Ascending aorta (tissue), 2 donors: ENCODE measurements at regions not wholly inside any gene's neighbourhood (a gene's known extent, or its start where the extent isn't known, plus 50 kb on each side); places are given as distances from the start of the nearest gene placed in this dataset.

Source experiments
- DNase-seq, 2 donors: peaks; one replicate each; pipeline ENCODE4 v3.0.0-alpha.2; 2019; ENCODE audit warnings: low spot score in 2 of 2
- H3K27ac ChIP-seq, 2 donors: fragments of 200-600 bp; sonication (generic); one replicate each; pipeline ENCODE4 v1.5.1; 2016 to 2017; ENCODE audit warnings: mild to moderate bottlenecking in 1 of 2
- H3K27me3 ChIP-seq: fragments of 200-600 bp; sonication (generic); one replicate; pipeline ENCODE4 v1.5.1; 2017
- H3K36me3 ChIP-seq, 2 donors: fragments of 200-600 bp; sonication (generic); one replicate each; pipeline ENCODE4 v1.5.1; 2016
- H3K4me1 ChIP-seq, 2 donors: fragments of 200-600 bp; sonication (generic); one replicate each; pipeline ENCODE4 v1.5.1; 2016 to 2017; ENCODE audit warnings: mild to moderate bottlenecking in 1 of 2
- H3K4me3 ChIP-seq, 2 donors: fragments of 200-600 bp; sonication (generic); one replicate each; pipeline ENCODE4 v1.5.1; 2016 to 2017; ENCODE audit warnings: mild to moderate bottlenecking in 1 of 2
- H3K9me3 ChIP-seq, 2 donors: fragments of 200-600 bp; sonication (generic); one replicate each; pipeline ENCODE4 v1.5.1; 2016
- CTCF ChIP-seq, 3 experiments: fragments of 200-600 bp in 2 of 3; fragments of 450-650 bp in 1 of 3; sonication (generic) in 2 of 3; IDR thresholded peaks; one replicate each; pipeline ENCODE4 v1.5.1; 2016 to 2019; ENCODE audit warnings: antibody characterized with exemption in 3 of 3, mild to moderate bottlenecking in 1 of 3, moderate library complexity in 1 of 3
- intact Hi-C: fragments of 100-400 bp; cut with DNase I; formaldehyde crosslinking; loops from one replicate; pipeline ENCODE4 v1.15.1; 2023

GRCh38 chr12:90084018-90084417 lies 375.4 kb upstream of the ATP2B1 start:
- DNase-seq, result no peak
- Histone ChIP-seq H3K4me3 (no peak overlapping the region), H3K36me3 (no peaks in the 10 kb centered on the region), H3K27ac (no peak overlapping the region), H3K4me1 (no peaks in the 10 kb centered on the region), H3K9me3 (no peaks in the 10 kb centered on the region), H3K27me3 (no peaks in the 10 kb centered on the region)
- no peak for TF ChIP-seq CTCF (IDR thresholded peaks at IDR 0.05)
- intact Hi-C loops, result no loop called here

DNA sequence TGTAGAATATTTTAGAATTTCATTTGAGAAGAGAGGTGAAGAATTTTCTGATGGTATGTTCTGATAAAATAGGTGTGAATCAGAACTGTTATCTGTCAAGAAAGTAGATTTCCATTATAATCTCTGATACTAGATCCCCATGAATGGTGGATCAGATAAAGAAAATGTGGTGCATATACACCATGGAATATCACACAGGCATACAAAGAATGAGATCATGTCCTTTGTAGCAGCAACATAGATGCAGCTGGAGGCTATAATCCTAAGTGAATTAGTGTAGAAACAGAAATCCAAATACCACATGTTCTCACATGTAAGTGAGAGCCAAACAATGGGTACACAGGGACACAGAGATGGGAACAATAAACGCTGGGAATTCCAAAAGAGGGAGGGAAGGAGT lies 372.0 kb upstream of the ATP2B1 start:
- Histone ChIP-seq H3K27ac (no peak overlapping the region), H3K4me1 (no peaks in the 10 kb centered on the region), H3K27me3 (no peaks in the 10 kb centered on the region), H3K4me3 (no peak overlapping the region), H3K36me3 (no peaks in the 10 kb centered on the region), H3K9me3 (no peaks in the 10 kb centered on the region)
- intact Hi-C loops, result no loop called here
- DNase-seq, result no peak
- TF ChIP-seq CTCF (IDR thresholded peaks at IDR 0.05), result no peak

GRCh38 chr12:90079529-90080210 lies 371.0 kb upstream of the ATP2B1 start:
- no peaks in the 10 kb centered on the region for H3K9me3 ChIP-seq
- DNase-seq, result no peak
- no peak for TF ChIP-seq CTCF (IDR thresholded peaks at IDR 0.05)
- no peaks in the 10 kb centered on the region for H3K27me3 ChIP-seq
- intact Hi-C loops, result no loop called here
- H3K4me1 ChIP-seq, result no peaks in the 10 kb centered on the region
- H3K36me3 ChIP-seq, result no peaks in the 10 kb centered on the region
- no peak overlapping the region for H3K27ac ChIP-seq
- H3K4me3 ChIP-seq, result no peak overlapping the region

DNA sequence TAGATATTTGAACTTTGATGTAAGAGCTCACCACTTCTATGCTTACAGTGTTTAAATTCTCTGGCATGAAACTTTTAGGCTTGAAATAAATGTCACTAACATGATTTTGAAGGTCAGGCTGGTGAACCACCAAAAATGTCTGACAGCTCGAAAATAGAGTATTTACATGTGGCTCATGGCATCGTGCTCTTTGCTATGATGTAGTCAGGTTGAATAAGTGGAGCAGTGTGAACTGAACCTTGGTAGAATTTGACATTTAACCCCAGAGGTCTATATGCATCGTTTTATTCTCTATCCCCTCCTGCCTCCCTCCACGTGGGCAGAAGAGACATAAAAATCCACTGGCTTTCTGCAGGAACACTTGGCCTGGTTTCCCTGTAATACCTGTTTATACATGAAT lies 369.7 kb upstream of the ATP2B1 start:
- Histone ChIP-seq H3K36me3 (no peaks in the 10 kb centered on the region), H3K9me3 (no peaks in the 10 kb centered on the region), H3K27me3 (no peaks in the 10 kb centered on the region), H3K27ac (no peak overlapping the region), H3K4me3 (no peak overlapping the region), H3K4me1 (no peaks in the 10 kb centered on the region)
- TF ChIP-seq CTCF (IDR thresholded peaks at IDR 0.05), result no peak
- no peak for DNase-seq
- intact Hi-C loops, result no loop called here

- no peaks in the 10 kb centered on the region for H3K27me3 ChIP-seq
- TF ChIP-seq CTCF (IDR thresholded peaks at IDR 0.05), result no peak
- intact Hi-C loops, result no loop called here
Measured at GRCh38 chr12:90077756-90078155, 369.1 kb upstream of the ATP2B1 start.

GRCh38 chr12:90076851-90077319 lies 368.2 kb upstream of the ATP2B1 start:
- H3K27ac ChIP-seq, result no peak overlapping the region
- no peaks in the 10 kb centered on the region for H3K27me3 ChIP-seq
- intact Hi-C loops, result no loop called here
- H3K4me3 ChIP-seq, result no peak overlapping the region
- no peaks in the 10 kb centered on the region for H3K4me1 ChIP-seq
- no peaks in the 10 kb centered on the region for H3K36me3 ChIP-seq
- no peak for TF ChIP-seq CTCF (IDR thresholded peaks at IDR 0.05)
- no peak for DNase-seq
- H3K9me3 ChIP-seq, result no peaks in the 10 kb centered on the region

More at GRCh38 chr12:90077756-90078155, 369.1 kb upstream of the ATP2B1 start:
- H3K36me3 ChIP-seq, result no peaks in the 10 kb centered on the region
- no peaks in the 10 kb centered on the region for H3K4me1 ChIP-seq
- H3K4me3 ChIP-seq, result no peak overlapping the region
- H3K27ac ChIP-seq, result no peak overlapping the region
- no peaks in the 10 kb centered on the region for H3K9me3 ChIP-seq
- no peak for DNase-seq
